SK-N-SH (cell line): ENCODE measurements at regions not wholly inside any gene's neighbourhood (a gene's known extent, or its start where the extent isn't known, plus 50 kb on each side); places are given as distances from the start of the nearest gene placed in this dataset.

ENCODE experiments used
- CTCF ChIP-seq: fragments of 200-600 bp; sonication (generic); IDR thresholded peaks from 2 replicates; pipeline ENCODE4 v1.6.1; 2017; ENCODE audit warnings: antibody characterized with exemption, mild to moderate bottlenecking, moderate library complexity
- EZH2phosphoT487 ChIP-seq: fragments of 200-600 bp; sonication (generic); IDR thresholded peaks from 2 replicates; pipeline ENCODE4 v1.6.1; 2017; ENCODE audit warnings: low read depth, mixed run types, mild to moderate bottlenecking, antibody characterized with exemption, moderate library complexity, borderline replicate concordance
- FOXM1 ChIP-seq: IDR thresholded peaks from 2 replicates; pipeline ENCODE4 v1.4.0; 2012; ENCODE audit warnings: low read depth, mild to moderate bottlenecking
- GABPA ChIP-seq: IDR thresholded peaks from 2 replicates; pipeline ENCODE4 v1.4.0; 2012; ENCODE audit warnings: low read depth, mild to moderate bottlenecking
- MAX ChIP-seq: IDR thresholded peaks from 2 replicates; pipeline ENCODE4 v1.4.0; 2012; ENCODE audit warnings: low read depth
- NFIC ChIP-seq: IDR thresholded peaks from 2 replicates; pipeline ENCODE4 v1.4.0; 2012; ENCODE audit warnings: borderline replicate concordance
- NRF1 ChIP-seq: IDR thresholded peaks from 2 replicates; pipeline ENCODE4 v1.6.1; 2012; ENCODE audit warnings: low read depth, mild to moderate bottlenecking, low read length
- POLR2AphosphoS5 ChIP-seq: IDR thresholded peaks from 2 replicates; pipeline ENCODE4 v1.6.1; 2012; ENCODE audit warnings: low read depth, low read length
- REST ChIP-seq: IDR thresholded peaks from 2 replicates; pipeline ENCODE4 v1.6.1; 2012; ENCODE audit warnings: mild to moderate bottlenecking, low read depth, low read length, moderate library complexity
- SMC3 ChIP-seq: IDR thresholded peaks from 2 replicates; pipeline ENCODE4 v1.6.1; 2012; ENCODE audit warnings: low read depth, low read length, improper control_type of control experiment
- TEAD4 ChIP-seq: IDR thresholded peaks from 2 replicates; pipeline ENCODE4 v1.4.0; 2012; ENCODE audit warnings: mild to moderate bottlenecking, borderline replicate concordance; ENCODE audit not compliant: insufficient read depth
- USF1 ChIP-seq: IDR thresholded peaks from 2 replicates; pipeline ENCODE4 v1.4.0; 2012; ENCODE audit warnings: low read depth, borderline replicate concordance
- USF2 ChIP-seq: fragments of 150-350 bp; IDR thresholded peaks from 2 replicates; pipeline ENCODE4 v1.6.1; 2017; ENCODE audit warnings: antibody characterized with exemption, low read length, low read depth, borderline replicate concordance
- YY1 ChIP-seq: IDR thresholded peaks from 2 replicates; pipeline ENCODE4 v1.4.0; 2012; ENCODE audit warnings: low read depth, mild to moderate bottlenecking

GRCh38 chr7:96931891-96932290 is 73.5 kb upstream of the DLX6 start:
- no peak for TF ChIP-seq SMC3
- TF ChIP-seq YY1, result no peak
- no peak for TF ChIP-seq GABPA
- TF ChIP-seq REST, result no peak
- TF ChIP-seq USF1, result no peak
- no peak for TF ChIP-seq CTCF
- no peak for TF ChIP-seq MAX
- TF ChIP-seq FOXM1, result no peak
- no peak for TF ChIP-seq EZH2phosphoT487
- no peak for TF ChIP-seq POLR2AphosphoS5
- TF ChIP-seq USF2, result no peak
- no peak for TF ChIP-seq NFIC
- TF ChIP-seq NRF1, result no peak
- no peak for TF ChIP-seq TEAD4
